Testis (tissue), 2 donors: ENCODE measurements at regions not wholly inside any gene's neighbourhood (a gene's known extent, or its start where the extent isn't known, plus 50 kb on each side); places are given as distances from the start of the nearest gene placed in this dataset.

Experiments
- POLR2A ChIP-seq: fragments of 450-650 bp; IDR thresholded peaks from one replicate; pipeline ENCODE4 v1.6.1; 2017; ENCODE audit warnings: antibody characterized with exemption, mild to moderate bottlenecking, moderate library complexity
- TF ChIP-seq, protein P1 (sequence below), 3 experiments: fragments of 450-650 bp in 2 of 3; fragments of 200-600 bp in 1 of 3; sonication (generic) in 1 of 3; IDR thresholded peaks; one replicate each; pipeline ENCODE4 v1.5.1; 2016 to 2019; ENCODE audit warnings: antibody characterized with exemption in 3 of 3, mild to moderate bottlenecking in 2 of 3, moderate library complexity in 1 of 3

DNA sequence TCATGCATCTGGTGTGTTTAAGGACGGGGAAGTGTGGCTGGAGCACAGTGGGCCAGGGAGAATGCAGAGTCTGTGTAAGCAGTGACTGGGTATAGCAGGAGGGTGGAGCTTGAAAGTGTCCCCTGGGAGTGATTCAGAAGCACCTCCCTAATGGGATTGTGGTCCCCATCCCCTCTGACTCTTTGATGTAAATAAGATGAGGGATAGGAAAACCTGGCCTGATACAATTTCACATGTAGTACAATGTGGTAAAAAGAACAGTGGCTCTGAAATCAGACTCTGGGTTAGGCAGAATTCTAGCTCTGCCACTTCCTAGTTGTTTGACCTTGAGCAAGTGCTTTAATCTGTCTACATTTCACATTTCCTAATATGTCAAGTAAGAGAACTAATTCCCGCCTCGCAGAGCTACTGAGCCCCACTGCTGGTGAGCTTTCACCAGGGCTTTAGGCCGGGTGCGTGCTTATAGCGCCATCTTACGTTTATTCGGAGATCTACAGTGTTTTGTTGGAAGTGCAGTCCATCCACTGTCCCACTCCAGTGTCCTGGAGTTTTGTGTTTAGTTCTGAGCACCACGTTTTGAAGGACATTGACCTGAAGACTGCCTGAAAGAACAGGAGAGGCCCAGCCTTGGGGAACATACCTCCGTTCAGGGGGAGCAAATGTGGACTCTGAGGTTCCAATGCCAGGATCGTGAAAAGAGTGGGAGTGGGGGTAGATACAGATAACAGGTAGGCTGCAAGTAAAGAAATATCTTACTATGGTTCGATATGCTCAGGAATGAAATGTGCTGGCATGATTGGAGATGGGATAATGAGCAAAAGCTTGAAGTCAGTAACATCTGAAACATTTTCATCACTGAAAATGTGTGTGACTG, 51.2 kb upstream of the TESK1 start:
- TF ChIP-seq, protein P1, sequence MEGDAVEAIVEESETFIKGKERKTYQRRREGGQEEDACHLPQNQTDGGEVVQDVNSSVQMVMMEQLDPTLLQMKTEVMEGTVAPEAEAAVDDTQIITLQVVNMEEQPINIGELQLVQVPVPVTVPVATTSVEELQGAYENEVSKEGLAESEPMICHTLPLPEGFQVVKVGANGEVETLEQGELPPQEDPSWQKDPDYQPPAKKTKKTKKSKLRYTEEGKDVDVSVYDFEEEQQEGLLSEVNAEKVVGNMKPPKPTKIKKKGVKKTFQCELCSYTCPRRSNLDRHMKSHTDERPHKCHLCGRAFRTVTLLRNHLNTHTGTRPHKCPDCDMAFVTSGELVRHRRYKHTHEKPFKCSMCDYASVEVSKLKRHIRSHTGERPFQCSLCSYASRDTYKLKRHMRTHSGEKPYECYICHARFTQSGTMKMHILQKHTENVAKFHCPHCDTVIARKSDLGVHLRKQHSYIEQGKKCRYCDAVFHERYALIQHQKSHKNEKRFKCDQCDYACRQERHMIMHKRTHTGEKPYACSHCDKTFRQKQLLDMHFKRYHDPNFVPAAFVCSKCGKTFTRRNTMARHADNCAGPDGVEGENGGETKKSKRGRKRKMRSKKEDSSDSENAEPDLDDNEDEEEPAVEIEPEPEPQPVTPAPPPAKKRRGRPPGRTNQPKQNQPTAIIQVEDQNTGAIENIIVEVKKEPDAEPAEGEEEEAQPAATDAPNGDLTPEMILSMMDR (IDR thresholded peaks at IDR 0.05): peak; percentile 74 to 83 (median 79)
- no peak for TF ChIP-seq POLR2A
